Muscle of leg (tissue), 3 donors: ENCODE measurements at regions not wholly inside any gene's neighbourhood (a gene's known extent, or its start where the extent isn't known, plus 50 kb on each side); places are given as distances from the start of the nearest gene placed in this dataset.

ENCODE experiments used
- DNase-seq: peaks from one replicate; pipeline ENCODE4 v3.0.0; 2013
- H3K27ac ChIP-seq: one replicate; pipeline ENCODE4 v1.5.1; 2013; ENCODE audit warnings: mild to moderate bottlenecking, low read length, control low read depth
- H3K27me3 ChIP-seq: one replicate; pipeline ENCODE4 v1.6.1; 2013; ENCODE audit warnings: low read length; ENCODE audit not compliant: control insufficient read depth, insufficient read depth
- H3K36me3 ChIP-seq: one replicate; pipeline ENCODE4 v1.6.1; 2013; ENCODE audit warnings: low read length; ENCODE audit not compliant: control insufficient read depth, insufficient read depth
- H3K4me1 ChIP-seq: one replicate; pipeline ENCODE4 v1.6.1; 2013; ENCODE audit warnings: low read length; ENCODE audit not compliant: control insufficient read depth, insufficient read depth
- H3K4me3 ChIP-seq: one replicate; pipeline ENCODE4 v1.5.1; 2013; ENCODE audit warnings: low read length, control low read depth
- H3K9me3 ChIP-seq: replicated peaks from 2 replicates; pipeline ENCODE4 v1.6.1; 2013; ENCODE audit warnings: low read depth, low read length; ENCODE audit not compliant: control insufficient read depth
- WGBS: methylation state at CpG from one replicate; pipeline ENCODE4 v1.1.5; 2013; ENCODE audit warnings: missing lambda C conversion rate; ENCODE audit not compliant: insufficient coverage; 5-methylcytosine and 5-hydroxymethylcytosine counted together

- Histone ChIP-seq H3K27ac (no peak overlapping the region), H3K4me3 (no peak overlapping the region), H3K4me1 (no peaks in the 10 kb centered on the region), H3K36me3 (no peaks in the 10 kb centered on the region), H3K27me3 (no peaks in the 10 kb centered on the region), H3K9me3 (no peaks in the 10 kb centered on the region)
- DNase-seq = no peak
- WGBS = 13% methylated on average over 1 of the region's 2 CpGs
Measured at GRCh38 chr20:10769700-10770099, 95.9 kb upstream of the JAG1 start.

- Histone ChIP-seq H3K36me3 (no peaks in the 10 kb centered on the region), H3K4me1 (no peaks in the 10 kb centered on the region), H3K4me3 (no peak overlapping the region), H3K9me3 (no peaks in the 10 kb centered on the region), H3K27ac (no peak overlapping the region), H3K27me3 (no peaks in the 10 kb centered on the region)
- WGBS = no CpG with 5 or more reads among the region's 3 CpGs
- DNase-seq = no peak
Measured at GRCh38 chr20:10770753-10771152, 97.0 kb upstream of the JAG1 start.

DNA sequence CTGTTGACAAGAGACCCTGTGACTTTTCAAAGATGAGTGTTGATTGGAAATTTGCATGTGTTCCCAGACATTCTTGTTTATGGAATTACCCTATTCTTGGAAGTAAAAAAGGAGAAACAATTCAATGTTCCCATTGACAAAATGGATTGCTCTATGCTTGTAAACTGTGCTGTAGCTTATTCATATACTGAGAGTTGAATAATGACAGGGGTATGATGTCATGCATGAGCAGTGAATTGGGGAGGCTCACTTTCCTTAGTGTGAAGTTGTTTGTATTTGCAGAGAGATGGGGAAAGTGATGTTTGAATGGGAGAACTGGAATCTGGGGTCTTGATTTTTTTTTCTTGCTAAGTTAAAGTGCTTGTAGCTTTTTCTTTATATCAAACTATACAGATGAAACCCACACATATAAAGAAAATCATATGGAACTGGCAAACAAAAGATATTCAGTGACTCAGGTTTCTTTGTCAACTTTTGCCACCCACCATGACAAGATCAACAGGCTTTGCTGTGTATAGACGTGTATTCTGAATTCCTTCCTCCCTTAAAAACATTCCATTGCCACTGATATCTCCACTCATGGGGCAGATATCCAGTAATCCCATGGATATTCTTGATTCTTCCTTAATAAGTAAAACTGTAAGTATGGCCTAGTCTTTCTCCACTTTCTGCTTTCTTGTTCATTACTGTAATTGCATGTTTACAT is 97.8 kb upstream of the JAG1 start:
- Histone ChIP-seq H3K9me3 (no peaks in the 10 kb centered on the region), H3K4me3 (no peak overlapping the region), H3K4me1 (no peaks in the 10 kb centered on the region), H3K27me3 (no peaks in the 10 kb centered on the region), H3K36me3 (no peaks in the 10 kb centered on the region), H3K27ac (no peak overlapping the region)
- no peak for DNase-seq
- WGBS = no CpG with 5 or more reads among the region's 1 CpG

DNA sequence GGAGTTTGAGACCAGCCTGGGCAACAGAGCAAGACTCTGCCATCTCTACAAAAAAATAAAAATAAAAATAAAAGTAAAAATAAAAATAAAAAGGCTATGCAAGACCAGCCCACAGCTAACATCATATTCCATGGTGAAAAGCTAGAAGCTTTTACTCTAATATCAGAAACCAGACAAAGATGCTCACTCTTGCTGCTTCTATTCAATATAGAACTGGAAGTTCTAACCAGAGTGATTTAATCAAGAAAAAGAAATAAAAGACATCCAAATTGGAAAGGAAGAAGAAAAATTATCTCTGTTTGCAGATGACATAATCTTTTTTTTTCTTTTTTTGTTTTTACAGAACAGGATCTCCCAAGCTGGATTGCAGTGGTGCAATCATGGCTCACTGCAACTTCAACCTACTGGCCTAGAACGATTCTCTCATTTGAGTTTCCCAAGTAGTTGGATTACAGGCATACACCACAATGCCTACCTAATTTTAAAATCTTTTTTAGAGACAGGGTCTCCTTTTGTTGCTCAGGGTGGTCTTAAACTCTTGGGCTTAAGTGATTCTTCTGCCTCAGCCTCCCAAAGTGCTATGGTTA is 100.7 kb upstream of the JAG1 start:
- DNase-seq = no peak
- no CpG with 5 or more reads among the region's 1 CpG for WGBS
- Histone ChIP-seq H3K9me3 (no peaks in the 10 kb centered on the region), H3K27ac (no peak overlapping the region), H3K27me3 (no peaks in the 10 kb centered on the region), H3K4me3 (no peak overlapping the region), H3K36me3 (no peaks in the 10 kb centered on the region), H3K4me1 (no peaks in the 10 kb centered on the region)

DNA sequence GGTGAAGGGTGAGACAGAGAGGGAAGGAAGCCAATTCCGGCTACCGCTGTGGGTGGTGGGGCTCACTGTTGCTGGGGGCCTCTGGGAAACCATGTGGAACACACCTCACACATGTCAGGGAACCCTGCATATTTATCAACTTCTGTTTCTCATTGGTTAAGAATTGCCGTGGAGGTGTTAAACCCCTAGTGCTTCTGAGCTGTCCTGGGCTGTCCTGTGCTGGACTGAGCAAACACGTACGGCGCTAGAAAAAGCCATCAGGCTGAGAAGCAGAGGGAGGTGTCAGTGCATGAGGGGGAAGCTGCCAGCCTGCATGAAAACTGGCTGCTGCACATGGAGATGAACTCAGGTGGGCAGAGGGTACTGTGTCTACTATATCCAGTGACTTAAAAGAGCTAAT is 103.9 kb upstream of the JAG1 start:
- H3K36me3 ChIP-seq = no peaks in the 10 kb centered on the region
- WGBS = 42% methylated on average over 4 of the region's 6 CpGs

GRCh38 chr20:10779911-10780310 is 106.1 kb upstream of the JAG1 start:
- Histone ChIP-seq H3K4me1 (no peaks in the 10 kb centered on the region), H3K4me3 (no peak overlapping the region), H3K27ac (no peak overlapping the region), H3K9me3 (no peaks in the 10 kb centered on the region), H3K27me3 (no peaks in the 10 kb centered on the region), H3K36me3 (no peaks in the 10 kb centered on the region)
- no peak for DNase-seq
- WGBS = no CpG with 5 or more reads among the region's 1 CpG

More for the DNA sequence above, 103.9 kb upstream of the JAG1 start:
- DNase-seq = no peak
- Histone ChIP-seq H3K27ac (no peak overlapping the region), H3K4me3 (no peak overlapping the region), H3K27me3 (no peaks in the 10 kb centered on the region), H3K4me1 (no peaks in the 10 kb centered on the region), H3K9me3 (no peaks in the 10 kb centered on the region)

DNA sequence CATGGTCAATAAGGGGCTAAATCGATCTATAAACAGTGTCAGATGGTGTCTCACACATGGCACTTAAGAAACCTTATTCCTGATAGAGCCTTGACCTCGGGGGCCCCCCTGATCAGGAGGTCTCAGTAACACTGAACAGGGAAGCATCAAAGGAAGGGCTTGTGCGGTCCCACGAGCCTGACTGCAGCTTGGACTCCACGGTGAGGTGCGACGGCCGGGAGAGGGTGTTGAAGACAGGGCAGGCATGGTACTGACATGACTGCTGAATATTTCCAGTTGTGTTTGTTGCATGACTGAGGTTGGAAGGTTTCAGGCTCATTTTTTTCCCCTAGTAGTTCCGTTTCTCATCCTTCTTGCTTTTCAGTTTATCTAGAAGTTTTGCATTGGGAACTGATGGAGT is 107.1 kb upstream of the JAG1 start:
- 31% methylated on average over 4 of the region's 9 CpGs for WGBS
- H3K9me3 ChIP-seq = no peaks in the 10 kb centered on the region
- H3K4me1 ChIP-seq = no peaks in the 10 kb centered on the region

DNA sequence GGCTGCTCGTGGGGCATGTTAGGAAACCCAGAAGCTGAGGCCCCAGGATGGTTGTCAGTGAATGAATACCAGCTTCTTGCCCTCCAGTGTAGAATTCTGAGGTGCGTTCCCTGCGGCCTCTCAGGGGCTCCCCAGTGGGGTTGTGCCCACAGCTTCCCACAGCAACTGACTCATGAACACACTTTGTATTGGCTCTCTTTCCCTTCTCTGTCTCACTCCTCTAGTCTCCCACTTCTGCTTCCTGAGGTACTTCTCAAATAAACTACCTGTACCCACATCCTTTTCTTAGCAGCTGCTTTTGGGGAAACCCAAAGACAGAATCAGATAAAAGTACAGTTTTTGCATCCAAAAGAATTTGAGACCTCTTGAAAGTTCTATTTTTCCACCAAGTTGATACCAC is 107.7 kb upstream of the JAG1 start:
- H3K36me3 ChIP-seq = no peaks in the 10 kb centered on the region
- DNase-seq = no peak
- 58% methylated on average over 3 of the region's 3 CpGs for WGBS
- no peak overlapping the region for H3K27ac ChIP-seq
- H3K9me3 ChIP-seq = no peaks in the 10 kb centered on the region
- H3K27me3 ChIP-seq = no peaks in the 10 kb centered on the region
- H3K4me1 ChIP-seq = no peaks in the 10 kb centered on the region
- H3K4me3 ChIP-seq = no peak overlapping the region

More for the DNA sequence above, 107.1 kb upstream of the JAG1 start:
- Histone ChIP-seq H3K27ac (no peak overlapping the region), H3K4me3 (no peak overlapping the region), H3K27me3 (no peaks in the 10 kb centered on the region), H3K36me3 (no peaks in the 10 kb centered on the region)
- DNase-seq = no peak

DNA sequence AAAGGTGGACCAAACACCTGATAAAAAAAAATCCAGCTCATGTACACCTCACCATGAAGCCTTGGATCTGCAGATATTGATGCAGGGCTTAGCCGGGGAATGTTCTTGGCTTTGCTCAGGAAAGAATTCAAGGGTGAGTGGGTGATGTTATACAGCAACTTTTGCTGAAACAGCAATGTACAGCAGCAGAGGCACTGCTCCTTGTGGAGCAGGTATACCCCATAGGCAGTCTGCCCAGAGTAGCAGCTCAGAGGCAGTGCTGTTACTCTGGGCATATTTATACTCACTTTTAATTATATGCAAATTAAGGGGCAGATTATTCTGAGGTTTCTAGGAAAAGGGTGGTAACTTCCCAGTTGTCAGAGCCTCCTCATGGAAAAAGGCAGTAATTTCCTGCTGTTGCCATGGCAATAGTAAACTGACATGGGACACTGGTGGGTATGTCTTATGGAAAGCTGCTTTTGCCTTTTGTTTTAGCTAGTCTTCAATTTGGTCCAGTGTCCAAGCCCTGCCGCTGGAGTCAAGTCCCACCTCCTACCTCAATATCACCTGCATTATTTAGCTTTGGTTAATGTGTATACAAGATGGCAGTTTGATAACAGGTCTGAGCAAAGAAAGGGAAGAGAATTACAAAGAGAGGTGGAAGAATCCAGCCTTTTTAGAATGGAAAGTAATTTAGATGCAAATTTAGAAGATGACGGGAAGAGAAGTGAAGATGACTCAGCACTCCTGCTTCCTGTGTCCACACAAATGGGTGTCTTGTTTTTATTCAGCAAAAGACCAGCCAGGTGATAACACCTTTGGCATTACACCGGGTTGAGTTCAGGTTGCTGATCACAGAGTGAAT is 110.1 kb upstream of the JAG1 start:
- Histone ChIP-seq H3K27me3 (no peaks in the 10 kb centered on the region), H3K4me1 (no peaks in the 10 kb centered on the region), H3K36me3 (no peaks in the 10 kb centered on the region), H3K4me3 (no peak overlapping the region), H3K27ac (no peak overlapping the region), H3K9me3 (no peaks in the 10 kb centered on the region)
- WGBS = 88% methylated on average over 1 of the region's 4 CpGs
- DNase-seq = peak; percentile 22

GRCh38 chr20:10784554-10785183 is 110.9 kb upstream of the JAG1 start:
- Histone ChIP-seq H3K4me1 (no peaks in the 10 kb centered on the region), H3K27me3 (no peaks in the 10 kb centered on the region), H3K9me3 (no peaks in the 10 kb centered on the region), H3K36me3 (no peaks in the 10 kb centered on the region), H3K4me3 (no peak overlapping the region), H3K27ac (no peak overlapping the region)
- DNase-seq = no peak
- WGBS = no CpG with 5 or more reads among the region's 6 CpGs
